GM18499 (cell line): ENCODE measurements at regions not wholly inside any gene's neighbourhood (a gene's known extent, or its start where the extent isn't known, plus 50 kb on each side); places are given as distances from the start of the nearest gene placed in this dataset.
"Not testable (repeated sequence)": the region's sequence is repeated elsewhere in the genome, so short reads cannot be mapped to it uniquely, and the experiment has no call there.

Source experiments
- ATAC-seq: cut with Tn5 transposase; IDR thresholded peaks from one replicate; pipeline ENCODE4 v1.9.1; 2021; ENCODE audit warnings: moderate number of reproducible peaks; ENCODE audit not compliant: insufficient read depth, unreplicated experiment

DNA sequence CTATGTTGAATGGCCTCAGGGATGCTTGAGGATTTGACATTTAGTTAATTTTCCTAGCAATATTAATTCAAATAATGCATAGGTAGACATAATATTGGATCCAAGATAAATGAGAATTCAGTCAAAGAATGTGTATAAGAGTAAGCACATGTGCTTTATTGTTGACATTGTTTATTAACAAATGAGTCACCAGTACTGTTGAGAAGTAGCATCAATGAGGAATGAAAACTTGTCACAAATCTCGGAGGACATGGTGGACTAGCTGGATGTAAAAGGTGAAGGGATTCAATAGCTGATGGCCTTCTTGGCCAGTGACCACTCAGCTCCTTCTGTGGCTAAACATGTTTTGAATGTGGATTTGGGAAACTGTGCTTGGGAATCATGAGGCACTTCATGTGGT lies 1137.0 kb downstream of the HACE1 start:
- ATAC-seq: no peak

DNA sequence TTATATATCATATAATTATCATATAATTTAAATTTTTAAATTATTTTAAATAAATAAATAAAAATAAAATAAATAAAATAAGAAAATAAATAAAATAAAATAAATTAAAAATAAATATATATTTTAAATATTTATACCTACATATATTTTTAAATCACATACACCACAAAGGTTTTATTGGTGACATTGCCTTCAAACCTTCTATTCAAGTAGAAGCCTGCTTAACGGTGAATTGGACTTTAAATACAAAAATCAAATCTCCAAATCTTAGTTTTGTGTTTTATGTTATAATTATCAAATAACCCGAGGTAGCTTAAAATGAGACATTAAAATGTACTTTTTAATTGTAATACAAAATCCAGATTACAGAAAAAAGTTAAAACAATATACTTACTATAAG lies 1137.8 kb downstream of the HACE1 start:
- no peak for ATAC-seq

DNA sequence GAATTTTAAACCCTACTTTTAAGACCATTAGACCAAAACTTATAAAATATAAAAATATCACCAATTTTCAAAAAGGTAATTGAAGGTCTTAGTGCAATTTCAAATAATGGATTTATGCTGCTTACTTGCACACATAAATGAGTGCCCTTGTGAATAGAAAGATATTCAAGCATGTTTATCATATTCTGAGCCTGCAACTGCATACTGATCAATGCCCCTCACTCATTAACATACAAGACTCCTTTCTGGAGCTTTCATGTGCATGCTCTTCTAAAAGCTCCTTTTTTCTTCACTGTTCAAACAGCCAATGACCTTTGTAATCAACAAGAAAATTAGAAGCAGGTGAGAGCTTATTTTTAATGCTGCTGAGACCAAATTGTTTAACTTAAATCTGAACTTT lies 1139.3 kb downstream of the HACE1 start:
- ATAC-seq: no peak

DNA sequence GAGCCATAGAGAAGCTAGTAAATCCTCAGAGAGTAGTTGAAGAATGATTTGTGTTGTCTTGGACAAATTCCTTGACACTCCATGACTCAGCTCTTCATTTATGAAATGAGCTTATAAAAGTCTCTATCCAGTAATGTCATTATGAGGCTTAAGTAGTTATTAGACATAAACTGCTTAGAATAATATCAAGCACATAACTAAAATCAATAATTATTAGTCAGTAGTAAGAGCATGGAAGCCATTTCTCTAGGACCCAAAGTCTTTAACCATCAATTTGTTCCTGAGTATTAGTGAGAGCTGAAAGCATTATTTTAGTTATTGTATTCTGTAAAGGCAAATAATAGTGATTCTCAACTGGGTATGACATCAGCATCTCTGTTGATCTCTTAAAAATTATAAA lies 1140.2 kb downstream of the HACE1 start:
- ATAC-seq: no peak

DNA sequence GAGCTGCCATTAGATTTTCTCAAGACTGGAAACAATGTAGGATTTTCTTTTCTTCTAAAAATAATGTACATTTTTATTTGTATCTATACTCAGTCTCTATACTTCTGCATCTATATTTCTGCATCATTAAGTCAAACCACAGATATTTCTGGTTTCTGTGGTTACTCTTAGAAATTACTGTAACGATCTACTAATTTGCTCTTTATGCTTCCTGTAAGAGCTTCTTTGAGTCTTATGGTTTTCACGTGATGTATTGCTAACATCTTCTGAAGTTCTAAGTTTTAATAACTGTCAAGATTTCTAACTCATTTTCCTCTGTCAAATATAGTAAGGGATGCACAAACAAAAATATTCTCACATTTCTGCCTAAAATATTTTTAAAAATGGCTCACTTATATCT lies 1144.5 kb downstream of the HACE1 start:
- no peak for ATAC-seq

DNA sequence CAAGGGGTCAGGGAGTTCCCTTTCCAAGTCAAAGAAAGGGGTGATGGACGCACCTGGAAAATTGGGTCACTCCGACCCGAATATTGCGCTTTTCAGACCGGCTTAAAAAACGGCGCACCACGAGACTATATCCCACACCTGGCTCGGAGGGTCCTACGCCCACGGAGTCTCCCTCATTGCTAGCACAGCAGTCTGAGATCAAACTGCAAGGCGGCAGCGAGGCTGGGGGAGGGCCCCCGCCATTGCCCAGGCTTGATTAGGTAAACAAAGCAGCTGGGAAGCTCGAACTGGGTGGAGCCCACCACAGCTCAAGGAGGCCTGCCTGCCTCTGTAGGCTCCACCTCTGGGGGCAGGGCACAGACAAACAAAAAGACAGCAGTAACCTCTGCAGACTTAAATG lies 1150.5 kb downstream of the HACE1 start:
- ATAC-seq: not testable (repeated sequence)

DNA sequence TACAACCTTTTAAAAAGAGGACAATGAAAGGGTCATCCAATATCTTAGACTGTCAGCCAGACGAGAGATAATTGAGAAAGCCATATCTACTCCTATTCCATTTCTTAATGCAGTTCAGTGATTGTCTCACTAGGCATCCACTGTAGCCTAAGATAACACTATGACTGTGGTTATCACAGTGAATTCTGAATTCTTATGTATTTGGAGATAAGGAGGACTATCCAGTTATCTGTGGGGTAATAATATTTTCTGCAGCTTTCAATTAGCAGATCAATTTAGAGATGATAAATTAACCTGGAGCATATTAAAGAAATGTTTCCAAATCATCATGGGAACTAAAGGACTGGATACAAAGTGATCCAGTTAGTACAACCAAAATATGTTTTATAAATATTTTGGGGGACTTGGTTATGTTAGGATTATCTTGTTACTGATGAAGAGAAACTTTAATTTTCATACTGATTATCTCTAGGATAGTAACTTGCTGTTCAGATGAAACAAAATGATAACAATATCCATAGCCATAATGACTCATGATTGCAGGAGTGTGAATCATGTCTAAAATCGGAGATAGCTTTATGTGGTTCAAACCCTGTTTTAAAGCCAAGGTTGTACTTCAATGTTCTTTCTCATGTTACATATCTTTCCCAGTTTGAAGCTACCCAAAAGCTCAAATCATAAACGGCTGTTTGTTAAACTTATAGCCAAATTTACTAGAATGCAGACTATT lies 1152.0 kb downstream of the HACE1 start:
- ATAC-seq: no peak

DNA sequence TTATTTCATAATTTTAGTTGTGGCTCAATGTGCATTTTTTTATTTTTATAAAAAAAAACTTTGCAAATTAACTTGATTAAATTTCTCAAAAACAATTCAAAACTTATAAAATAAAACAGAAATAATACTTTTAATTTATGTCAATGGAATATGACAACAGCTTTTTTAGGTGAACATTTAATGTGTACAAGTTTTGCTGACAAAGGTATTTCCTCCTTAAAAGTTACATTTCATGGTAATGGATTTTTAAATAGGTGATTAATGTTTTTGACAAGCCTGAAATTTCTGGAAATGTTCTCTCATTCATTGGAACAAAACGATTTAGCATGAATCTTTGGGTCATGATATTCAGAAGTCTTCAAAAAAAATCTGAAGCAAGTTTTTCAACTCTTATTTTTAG lies 1160.0 kb downstream of the HACE1 start:
- ATAC-seq: no peak

DNA sequence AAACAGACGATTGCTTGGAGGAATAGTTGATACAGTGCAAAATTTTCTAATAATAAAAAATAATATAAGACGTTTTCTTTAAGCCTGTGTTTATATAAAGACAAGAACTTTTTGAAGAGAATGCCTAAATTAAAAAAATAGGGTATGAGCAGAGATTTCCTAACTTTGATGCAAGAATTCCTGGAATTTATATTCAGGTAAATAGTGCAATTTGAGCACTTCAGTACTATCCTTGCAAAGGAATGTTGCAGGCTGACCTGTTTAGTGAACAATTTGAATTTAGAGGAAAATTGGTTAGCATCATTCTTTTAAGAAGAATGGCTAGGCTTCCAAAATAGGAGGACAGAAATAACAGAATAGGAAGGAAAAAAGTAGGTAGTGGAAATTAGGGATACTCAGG lies 1172.3 kb downstream of the HACE1 start:
- ATAC-seq: no peak

DNA sequence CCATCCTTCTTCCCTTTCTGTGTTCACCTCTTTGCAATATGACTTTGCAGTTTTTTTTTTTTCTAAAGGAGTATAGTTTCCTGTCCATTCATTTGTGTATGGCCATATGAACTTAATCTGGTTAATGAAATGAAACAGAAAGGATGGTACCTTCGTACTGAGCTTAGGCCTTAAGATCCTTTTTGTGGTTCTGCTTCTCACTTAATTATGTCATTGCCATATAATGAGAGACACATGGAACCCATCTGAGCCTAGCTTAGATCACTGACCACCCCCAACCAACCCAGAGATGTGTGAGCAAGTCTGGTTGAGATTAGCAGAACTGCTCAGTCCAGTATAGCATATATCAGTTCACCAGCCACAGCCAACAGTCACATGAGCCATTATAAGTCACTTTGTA lies 1179.6 kb downstream of the HACE1 start:
- no peak for ATAC-seq

DNA sequence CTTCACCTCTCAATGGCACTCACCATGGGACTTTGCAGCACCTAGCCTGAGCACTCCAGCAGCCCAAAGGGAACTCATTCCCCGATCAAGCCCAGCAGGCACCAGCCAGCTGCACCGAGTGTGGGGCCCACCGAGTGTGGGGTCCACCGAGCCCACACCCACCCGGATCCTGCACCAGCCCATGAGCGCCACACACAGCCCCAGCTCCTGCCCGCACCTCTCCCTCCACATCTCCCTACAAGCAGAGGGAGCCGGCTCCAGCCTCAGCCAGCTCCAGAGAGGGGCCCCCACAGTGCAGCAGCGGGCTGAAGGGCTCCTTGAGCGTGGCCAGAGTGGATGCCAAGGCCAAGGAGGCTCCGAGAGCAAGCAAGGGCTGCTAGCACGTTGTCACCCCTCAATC lies 1182.4 kb downstream of the HACE1 start:
- ATAC-seq: no peak

DNA sequence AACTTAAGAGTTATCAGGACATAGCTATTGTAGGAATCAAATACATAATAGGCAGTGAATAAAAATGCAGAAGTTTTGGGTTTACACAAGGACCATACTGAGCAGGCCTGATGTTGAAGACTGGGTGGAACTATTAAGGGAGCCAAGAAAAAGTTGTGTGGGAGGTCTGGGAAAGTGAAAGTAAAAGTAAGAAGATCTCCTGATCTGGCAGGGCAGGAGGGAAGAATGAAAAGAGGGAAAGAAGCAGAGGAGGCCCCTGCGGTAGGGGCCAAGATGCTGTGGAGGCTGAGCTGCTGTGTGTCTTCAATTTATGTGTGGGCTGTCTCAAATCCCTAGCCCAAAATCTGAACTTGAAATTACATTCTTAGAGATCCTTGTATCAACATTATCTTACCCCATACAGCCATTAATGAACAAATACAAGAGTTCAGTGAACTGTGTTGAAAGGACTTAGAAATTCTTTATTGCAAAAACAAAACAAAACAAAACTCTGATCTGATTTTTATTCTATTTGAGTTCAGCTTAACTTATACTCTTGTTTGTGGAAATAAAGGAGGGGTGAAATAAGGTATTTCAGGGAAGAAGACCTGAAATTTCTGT lies 1183.8 kb downstream of the HACE1 start:
- no peak for ATAC-seq

DNA sequence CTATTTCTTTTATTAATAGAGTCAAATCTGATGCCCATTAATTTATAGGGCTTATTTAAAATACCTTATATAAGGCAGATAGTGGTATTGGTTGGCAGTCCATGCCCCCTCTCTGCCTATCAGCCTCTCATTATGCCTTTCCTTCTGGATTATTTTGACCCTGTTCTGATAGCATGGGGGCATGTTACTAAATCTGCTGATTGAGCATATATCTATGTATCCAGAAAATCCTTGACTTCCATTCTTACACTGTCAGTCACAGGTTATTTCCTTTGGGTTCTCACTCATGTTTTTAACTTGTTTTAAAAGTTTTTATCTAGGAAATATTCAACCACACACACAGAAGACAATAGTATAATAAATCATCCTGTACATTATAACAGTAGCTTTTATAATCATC lies 1184.9 kb downstream of the HACE1 start:
- no peak for ATAC-seq

DNA sequence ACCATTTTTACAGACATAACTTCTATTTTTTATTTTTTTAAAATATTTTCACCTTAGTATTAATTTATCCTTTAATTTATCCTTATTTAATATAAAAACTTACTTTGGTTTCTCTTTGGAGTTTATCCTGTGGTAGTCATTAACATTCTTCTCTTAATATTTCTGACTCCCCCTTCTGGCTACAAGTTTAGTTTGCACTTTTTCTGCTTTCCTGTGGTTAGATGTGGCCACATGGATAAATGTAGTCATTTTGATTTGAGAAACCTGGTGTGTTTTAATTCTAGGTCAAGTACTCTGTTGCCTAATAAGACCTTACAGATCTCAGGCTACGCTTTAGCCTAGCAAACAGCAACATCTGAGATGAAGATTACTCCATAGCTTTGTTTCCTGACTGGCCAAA lies 1187.5 kb downstream of the HACE1 start:
- ATAC-seq: no peak

DNA sequence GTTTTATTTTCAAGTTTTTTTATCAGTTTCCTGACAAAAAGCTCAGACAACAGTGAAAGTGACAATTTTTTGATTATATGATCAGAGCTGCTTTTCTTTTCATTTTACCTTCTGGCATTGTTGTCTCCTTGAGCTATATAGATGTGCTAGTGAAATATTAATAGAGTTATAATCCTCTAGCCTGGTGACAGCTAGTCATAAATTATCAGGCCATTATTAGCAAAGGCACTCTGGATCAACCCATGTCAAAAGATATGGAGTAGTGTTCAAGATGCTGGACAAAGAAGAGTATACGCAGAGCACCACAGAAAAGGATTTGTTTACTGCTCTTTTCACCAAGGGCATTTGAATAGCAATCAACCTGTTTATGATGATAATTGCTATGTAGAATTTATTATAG lies 1230.1 kb downstream of the HACE1 start:
- ATAC-seq: no peak

DNA sequence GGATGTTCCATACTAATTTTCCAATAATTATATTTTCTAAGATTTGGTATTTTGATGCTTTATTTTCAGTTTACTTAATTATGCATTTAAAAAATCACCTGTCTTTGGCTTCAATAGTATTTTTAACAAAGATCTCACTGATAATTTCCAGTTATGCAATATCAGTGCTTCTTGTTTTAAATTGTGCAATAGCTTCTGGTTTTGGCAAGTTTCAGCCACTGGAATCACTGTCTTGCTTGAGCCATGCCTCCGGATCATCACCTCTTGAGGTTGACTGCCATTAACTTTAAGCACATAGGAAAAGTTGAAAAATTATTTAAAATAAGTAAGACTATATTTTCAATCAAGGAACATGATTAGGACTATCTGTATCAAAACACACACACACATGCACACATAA lies 1242.1 kb downstream of the HACE1 start:
- no peak for ATAC-seq

DNA sequence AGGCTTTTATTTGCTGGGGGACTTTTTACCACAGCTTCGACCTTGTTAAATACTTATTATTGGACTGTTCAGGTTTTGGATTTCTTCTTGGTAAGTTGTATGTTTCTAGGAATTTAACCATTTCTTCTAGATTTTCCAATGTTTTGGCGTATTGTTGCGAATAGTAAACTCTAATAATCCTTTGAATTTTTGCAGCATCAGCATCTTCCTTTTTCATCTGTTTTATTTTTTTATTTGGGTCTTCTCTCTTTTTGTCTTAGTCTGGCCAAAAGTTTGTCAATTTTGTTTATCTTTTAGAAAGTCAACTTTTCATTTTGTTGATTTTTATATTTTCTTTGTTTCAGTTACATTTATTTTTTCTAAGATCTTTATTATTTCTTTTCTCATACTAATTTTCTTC lies 1272.0 kb downstream of the HACE1 start:
- no peak for ATAC-seq

DNA sequence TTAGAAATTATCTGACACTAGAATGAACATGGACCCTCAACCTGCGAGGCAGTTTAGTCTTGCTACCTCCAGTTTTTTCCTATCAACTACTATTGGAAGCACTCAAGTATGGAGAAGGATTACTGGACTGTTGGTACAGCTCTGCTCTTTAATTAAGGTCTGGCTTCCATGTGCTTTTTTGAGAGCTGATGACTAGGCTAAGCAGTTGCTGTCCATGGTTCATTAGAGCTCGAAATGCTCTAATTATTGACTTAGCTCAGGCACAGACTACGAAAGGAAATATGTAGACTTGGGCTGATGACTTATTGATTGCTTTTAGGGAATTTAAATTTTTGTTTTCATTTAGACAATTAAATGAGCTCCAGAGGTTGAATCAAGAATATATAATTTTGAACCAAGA lies 1281.6 kb downstream of the HACE1 start:
- ATAC-seq: no peak

DNA sequence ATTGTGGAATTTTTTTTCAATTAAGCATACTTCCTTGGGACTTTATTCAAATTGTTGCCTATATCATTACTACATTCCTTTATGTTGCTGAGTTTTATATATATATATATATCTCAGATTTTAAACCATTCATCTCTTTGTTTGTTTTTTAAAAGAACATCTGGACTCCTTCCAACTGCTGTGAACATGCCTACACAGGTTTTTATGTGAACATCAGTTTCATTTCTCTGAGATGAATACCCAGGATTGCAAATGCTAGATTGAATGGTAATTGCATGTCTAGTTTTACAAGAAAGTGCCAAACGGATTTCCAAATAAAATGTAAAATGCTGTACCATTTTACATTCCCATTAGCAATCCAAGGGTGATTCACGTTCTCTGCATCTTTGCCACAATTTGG lies 1289.3 kb downstream of the HACE1 start:
- no peak for ATAC-seq

DNA sequence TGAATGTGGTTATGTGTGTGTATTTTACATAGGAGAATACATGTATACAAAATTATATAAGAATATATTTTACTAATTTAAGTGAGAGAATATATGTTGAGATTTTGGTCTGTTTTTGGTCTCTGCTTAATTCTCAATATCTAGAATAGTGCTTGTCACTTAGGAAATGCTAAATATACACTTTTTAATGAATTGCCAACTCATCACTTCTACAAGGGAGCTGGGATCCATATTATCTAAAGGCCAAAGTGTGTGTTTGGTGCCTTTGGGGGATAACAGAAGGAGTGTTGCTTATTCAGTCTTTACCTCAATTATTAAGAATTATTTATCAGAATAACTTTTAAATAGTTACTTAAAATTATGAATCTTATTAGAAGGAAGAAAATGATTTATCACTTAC lies 1304.8 kb downstream of the HACE1 start:
- no peak for ATAC-seq

DNA sequence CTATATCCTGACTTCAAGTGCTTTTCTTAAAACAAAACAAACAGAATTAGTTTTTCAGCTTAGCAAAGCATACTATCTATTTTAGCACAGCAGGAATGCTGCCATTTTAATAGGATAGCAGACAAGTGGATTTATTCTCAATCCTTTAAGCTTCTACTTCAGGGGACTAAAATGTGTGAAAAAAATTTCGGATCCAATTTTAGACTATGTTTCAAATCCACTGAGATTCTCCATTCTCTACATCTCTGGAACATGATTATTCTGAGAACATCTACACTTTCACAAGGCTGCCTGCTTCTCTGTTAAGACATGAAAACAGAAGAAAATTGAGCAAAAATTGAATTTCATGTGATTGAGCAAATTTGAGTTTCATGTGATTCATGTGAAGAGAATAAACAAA lies 1321.3 kb downstream of the HACE1 start:
- no peak for ATAC-seq

DNA sequence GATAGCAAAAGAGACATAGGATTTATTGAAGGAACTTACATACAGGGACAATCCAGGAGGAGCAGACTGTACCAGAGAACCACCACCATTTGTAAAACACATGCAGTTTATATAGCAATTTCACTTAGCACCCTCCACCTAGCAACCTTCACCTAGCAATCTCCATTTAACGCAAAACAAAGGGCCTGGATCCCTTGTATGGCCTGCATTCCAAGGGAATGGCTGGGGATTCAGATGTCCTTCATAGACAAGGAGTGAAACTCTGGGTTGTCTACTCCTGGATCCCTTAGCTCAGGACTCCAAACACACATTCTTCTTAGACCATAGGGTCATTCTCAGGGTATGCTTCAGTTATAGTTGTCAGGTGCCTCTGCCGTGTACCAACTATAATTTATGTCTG lies 1324.9 kb downstream of the HACE1 start:
- ATAC-seq: no peak
